ENCODE measurements at regions not wholly inside any gene's neighbourhood (a gene's known extent, or its start where the extent isn't known, plus 50 kb on each side); places are given as distances from the start of the nearest gene placed in this dataset.

GRCh38 chr13:64798422-64798821, 2431.7 kb downstream of the PCDH9 start:
- no peak for TF ChIP-seq CTCF (IDR thresholded peaks at IDR 0.05; ENCODE audit: insufficient read depth, low read length, missing control alignments)
- ChIA-PET POLR2A (no interaction called here), CTCF (no interaction called here)
- no peak overlapping the region for H3K4me3 ChIP-seq (ENCODE audit: low read depth, low read length)
- no peak for DNase-seq (ENCODE audit: low read depth, low spot score)

- ChIA-PET CTCF (interaction anchor here (1.3 kb wide), 1 partner anchor 9 kb away, joined by 3 read pairs; no protein-coding TSS in a partner anchor), POLR2A (no interaction called here)
- no peak for DNase-seq (ENCODE audit: low read depth, low spot score)
- TF ChIP-seq CTCF (IDR thresholded peaks at IDR 0.05; ENCODE audit: insufficient read depth, low read length, missing control alignments): no peak
- no peak overlapping the region for H3K4me3 ChIP-seq (ENCODE audit: low read depth, low read length)
Observed at GRCh38 chr13:64793592-64793991, 2436.5 kb downstream of the PCDH9 start.

- POLR2A ChIA-PET: no interaction called here
Observed at GRCh38 chr13:64793131-64793530, 2437.0 kb downstream of the PCDH9 start.

GRCh38 chr13:64791373-64791772, 2438.8 kb downstream of the PCDH9 start:
- POLR2A ChIA-PET: no interaction called here
- H3K4me3 ChIP-seq (ENCODE audit: low read depth, low read length): no peak overlapping the region
- CTCF ChIA-PET: no interaction called here
- TF ChIP-seq CTCF (IDR thresholded peaks at IDR 0.05; ENCODE audit: insufficient read depth, low read length, missing control alignments): no peak
- DNase-seq (ENCODE audit: low read depth, low spot score): no peak

More at GRCh38 chr13:64793131-64793530, 2437.0 kb downstream of the PCDH9 start:
- CTCF ChIA-PET: interaction anchor here (1.3 kb wide), 1 partner anchor 8 kb away, joined by 3 read pairs; no protein-coding TSS in a partner anchor
- DNase-seq (ENCODE audit: low read depth, low spot score): no peak
- no peak overlapping the region for H3K4me3 ChIP-seq (ENCODE audit: low read depth, low read length)
- TF ChIP-seq CTCF (IDR thresholded peaks at IDR 0.05; ENCODE audit: insufficient read depth, low read length, missing control alignments): no peak

- TF ChIP-seq CTCF (IDR thresholded peaks at IDR 0.05; ENCODE audit: insufficient read depth, low read length, missing control alignments): no peak
- ChIA-PET CTCF (no interaction called here), POLR2A (no interaction called here)
- H3K4me3 ChIP-seq (ENCODE audit: low read depth, low read length): no peak overlapping the region
- DNase-seq (ENCODE audit: low read depth, low spot score): no peak
Observed at GRCh38 chr13:64782466-64782865, 2447.7 kb downstream of the PCDH9 start.

GRCh38 chr13:64778002-64778401, 2452.1 kb downstream of the PCDH9 start:
- no peak overlapping the region for H3K4me3 ChIP-seq (ENCODE audit: low read depth, low read length)
- ChIA-PET POLR2A (no interaction called here), CTCF (no interaction called here)
- DNase-seq (ENCODE audit: low read depth, low spot score): no peak
- no peak for TF ChIP-seq CTCF (IDR thresholded peaks at IDR 0.05; ENCODE audit: insufficient read depth, low read length, missing control alignments)
